HCT116 (cell line): ENCODE measurements at regions not wholly inside any gene's neighbourhood (a gene's known extent, or its start where the extent isn't known, plus 50 kb on each side); places are given as distances from the start of the nearest gene placed in this dataset.

Experiments used
- ATF3 ChIP-seq: IDR thresholded peaks from 2 replicates; pipeline ENCODE4 v1.6.1; 2012
- EZH2phosphoT487 ChIP-seq: fragments of 200-600 bp; IDR thresholded peaks from 2 replicates; pipeline ENCODE4 v1.6.1; 2018; ENCODE audit warnings: antibody characterized with exemption, borderline replicate concordance
- POLR2A ChIP-seq: IDR thresholded peaks from 2 replicates; pipeline ENCODE4 v1.7.0; 2011; ENCODE audit warnings: borderline replicate concordance; ENCODE audit not compliant: insufficient read depth, insufficient read length; ENCODE audit errors: extremely low read depth
- POLR2AphosphoS5 ChIP-seq: IDR thresholded peaks from 2 replicates; pipeline ENCODE4 v1.6.1; 2011; ENCODE audit warnings: mild to moderate bottlenecking, low read depth, low read length, moderate library complexity
- TF ChIP-seq, protein P1 (sequence below), 3 experiments: fragments of 200-600 bp in 1 of 3; sonication (generic) in 1 of 3; IDR thresholded peaks in 2 of 3; conservative IDR thresholded peaks in 1 of 3; 2 replicates each; pipeline ENCODE4 v1.5.1; 2012 to 2017; ENCODE audit warnings: low read depth in 2 of 3, low read length in 2 of 3, antibody characterized with exemption in 1 of 3, borderline replicate concordance in 1 of 3, control low read depth in 1 of 3, mild to moderate bottlenecking in 1 of 3, mixed read lengths in 1 of 3, mixed run types in 1 of 3, moderate library complexity in 1 of 3; ENCODE audit not compliant: insufficient read depth in 1 of 3

DNA sequence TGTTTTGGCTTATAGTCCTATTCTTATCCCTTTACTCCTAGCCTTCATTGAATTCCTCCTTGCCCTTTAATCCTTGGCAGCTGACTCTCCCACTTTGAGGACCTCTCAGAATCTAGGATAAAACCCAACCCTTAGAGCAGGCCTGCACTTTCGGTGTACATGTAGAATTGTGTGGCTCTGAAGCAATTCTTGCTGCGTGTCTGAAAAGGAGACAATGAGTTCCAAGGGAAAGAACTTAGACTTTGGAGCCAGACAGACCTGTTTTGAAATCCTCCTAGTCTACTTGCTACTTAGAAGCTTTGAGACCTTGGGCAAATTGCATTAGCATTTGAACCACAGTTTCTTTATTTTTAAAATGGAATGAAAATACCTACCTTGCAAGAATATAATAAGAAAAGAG, 175.2 kb downstream of the BEND2 start:
- TF ChIP-seq ATF3 (no peak), POLR2AphosphoS5 (no peak), POLR2A (no peak), EZH2phosphoT487 (no peak)
- TF ChIP-seq, protein P1, sequence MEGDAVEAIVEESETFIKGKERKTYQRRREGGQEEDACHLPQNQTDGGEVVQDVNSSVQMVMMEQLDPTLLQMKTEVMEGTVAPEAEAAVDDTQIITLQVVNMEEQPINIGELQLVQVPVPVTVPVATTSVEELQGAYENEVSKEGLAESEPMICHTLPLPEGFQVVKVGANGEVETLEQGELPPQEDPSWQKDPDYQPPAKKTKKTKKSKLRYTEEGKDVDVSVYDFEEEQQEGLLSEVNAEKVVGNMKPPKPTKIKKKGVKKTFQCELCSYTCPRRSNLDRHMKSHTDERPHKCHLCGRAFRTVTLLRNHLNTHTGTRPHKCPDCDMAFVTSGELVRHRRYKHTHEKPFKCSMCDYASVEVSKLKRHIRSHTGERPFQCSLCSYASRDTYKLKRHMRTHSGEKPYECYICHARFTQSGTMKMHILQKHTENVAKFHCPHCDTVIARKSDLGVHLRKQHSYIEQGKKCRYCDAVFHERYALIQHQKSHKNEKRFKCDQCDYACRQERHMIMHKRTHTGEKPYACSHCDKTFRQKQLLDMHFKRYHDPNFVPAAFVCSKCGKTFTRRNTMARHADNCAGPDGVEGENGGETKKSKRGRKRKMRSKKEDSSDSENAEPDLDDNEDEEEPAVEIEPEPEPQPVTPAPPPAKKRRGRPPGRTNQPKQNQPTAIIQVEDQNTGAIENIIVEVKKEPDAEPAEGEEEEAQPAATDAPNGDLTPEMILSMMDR (IDR thresholded peaks at IDR 0.05 in 2 of 3, conservative IDR thresholded peaks at IDR 0.05 in 1 of 3; ENCODE audit: borderline replicate concordance in 1 of 3, insufficient read depth in 1 of 3, low read depth in 2 of 3, low read length in 2 of 3): no peak
